Epithelial cell of esophagus (primary cell): ENCODE measurements at regions not wholly inside any gene's neighbourhood (a gene's known extent, or its start where the extent isn't known, plus 50 kb on each side); places are given as distances from the start of the nearest gene placed in this dataset.

ENCODE experiments used
- DNase-seq: peaks from one replicate; pipeline ENCODE4 v3.0.0; 2010; ENCODE audit warnings: low read depth
- H3K4me3 ChIP-seq: 2 replicates; pipeline ENCODE4 v1.5.1; 2011; ENCODE audit warnings: mild to moderate bottlenecking, low read length, control low read depth
- TF ChIP-seq, protein P1 (sequence below): IDR thresholded peaks from 2 replicates; pipeline ENCODE4 v1.5.1; 2011; ENCODE audit warnings: low read depth, mild to moderate bottlenecking, low read length, control low read depth, inconsistent platforms; ENCODE audit not compliant: insufficient read depth; ENCODE audit errors: missing control alignments

DNA sequence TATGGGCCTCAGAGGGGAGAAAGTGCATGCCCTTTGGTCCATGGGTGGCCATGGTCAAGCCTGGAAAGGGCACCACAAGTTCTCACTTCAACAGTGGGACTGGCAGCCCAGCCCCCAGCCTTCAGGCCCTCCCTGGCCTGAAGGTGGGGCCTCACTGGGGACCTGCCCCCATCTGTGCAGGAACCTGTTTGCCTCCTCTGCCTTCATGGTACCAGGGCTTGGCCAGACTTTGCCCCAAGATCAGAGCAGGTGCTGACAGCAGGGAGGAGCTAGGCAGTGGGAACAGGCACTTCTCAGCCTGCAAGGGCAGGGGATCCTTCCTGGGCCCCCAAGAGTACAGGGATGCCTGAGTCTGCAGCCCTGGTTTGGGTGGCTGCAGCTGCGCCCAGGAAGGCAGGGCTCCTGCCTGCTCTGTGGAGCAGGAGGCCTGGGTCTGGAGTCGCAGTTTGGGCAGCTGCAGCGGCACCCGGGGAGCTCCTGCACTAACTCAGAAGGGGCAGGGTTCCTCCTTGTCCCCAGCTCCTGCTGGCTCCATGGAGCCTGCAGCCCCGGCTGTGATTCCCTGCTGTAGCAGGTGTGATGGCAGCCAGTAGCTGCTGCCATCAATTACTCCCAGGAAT lies 460.1 kb upstream of the NCAM2 start:
- TF ChIP-seq, protein P1, sequence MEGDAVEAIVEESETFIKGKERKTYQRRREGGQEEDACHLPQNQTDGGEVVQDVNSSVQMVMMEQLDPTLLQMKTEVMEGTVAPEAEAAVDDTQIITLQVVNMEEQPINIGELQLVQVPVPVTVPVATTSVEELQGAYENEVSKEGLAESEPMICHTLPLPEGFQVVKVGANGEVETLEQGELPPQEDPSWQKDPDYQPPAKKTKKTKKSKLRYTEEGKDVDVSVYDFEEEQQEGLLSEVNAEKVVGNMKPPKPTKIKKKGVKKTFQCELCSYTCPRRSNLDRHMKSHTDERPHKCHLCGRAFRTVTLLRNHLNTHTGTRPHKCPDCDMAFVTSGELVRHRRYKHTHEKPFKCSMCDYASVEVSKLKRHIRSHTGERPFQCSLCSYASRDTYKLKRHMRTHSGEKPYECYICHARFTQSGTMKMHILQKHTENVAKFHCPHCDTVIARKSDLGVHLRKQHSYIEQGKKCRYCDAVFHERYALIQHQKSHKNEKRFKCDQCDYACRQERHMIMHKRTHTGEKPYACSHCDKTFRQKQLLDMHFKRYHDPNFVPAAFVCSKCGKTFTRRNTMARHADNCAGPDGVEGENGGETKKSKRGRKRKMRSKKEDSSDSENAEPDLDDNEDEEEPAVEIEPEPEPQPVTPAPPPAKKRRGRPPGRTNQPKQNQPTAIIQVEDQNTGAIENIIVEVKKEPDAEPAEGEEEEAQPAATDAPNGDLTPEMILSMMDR, result no peak
- H3K4me3 ChIP-seq, result no peak overlapping the region
- DNase-seq, result no peak

DNA sequence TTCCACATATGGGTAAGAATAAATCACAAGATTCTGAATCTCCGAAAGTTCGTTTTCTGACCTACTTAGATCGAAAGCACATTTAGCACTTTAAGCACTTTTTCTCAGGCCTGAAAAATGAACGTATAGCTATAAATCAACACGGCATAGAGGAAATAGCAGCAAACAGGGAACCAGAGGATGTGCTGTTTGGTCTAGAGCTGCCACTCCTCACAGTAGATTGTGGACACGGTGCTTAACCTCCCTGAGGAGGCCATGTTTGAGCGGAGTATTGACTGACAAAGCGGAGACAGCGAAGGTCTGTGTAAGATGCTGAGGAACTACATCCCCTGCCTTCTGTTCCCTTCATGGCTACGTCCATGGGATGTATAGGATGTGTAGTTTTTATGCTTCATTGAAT lies 452.8 kb upstream of the NCAM2 start:
- no peak for DNase-seq
- H3K4me3 ChIP-seq, result no peak overlapping the region
- TF ChIP-seq, protein P1, result no peak

DNA sequence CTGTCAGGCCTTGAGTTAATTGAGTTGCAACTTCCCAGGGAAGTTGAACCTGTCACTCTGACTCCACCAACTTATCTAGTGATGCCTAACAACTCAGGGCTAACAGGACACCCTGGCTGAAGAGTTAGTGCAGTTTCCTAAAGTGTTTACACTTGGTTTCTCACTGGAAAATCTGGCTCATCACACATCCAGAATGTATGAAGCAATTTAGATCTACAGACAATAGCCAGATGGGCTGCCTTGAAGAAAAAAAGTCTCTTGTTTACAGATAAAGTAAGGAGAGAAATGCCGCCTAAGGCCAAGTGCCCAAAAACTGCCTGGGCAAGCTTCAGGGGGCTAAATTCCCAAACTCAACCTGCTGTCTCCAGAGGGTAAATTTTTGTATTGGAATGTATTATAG lies 446.3 kb upstream of the NCAM2 start:
- TF ChIP-seq, protein P1, result no peak
- no peak for DNase-seq
- no peak overlapping the region for H3K4me3 ChIP-seq

DNA sequence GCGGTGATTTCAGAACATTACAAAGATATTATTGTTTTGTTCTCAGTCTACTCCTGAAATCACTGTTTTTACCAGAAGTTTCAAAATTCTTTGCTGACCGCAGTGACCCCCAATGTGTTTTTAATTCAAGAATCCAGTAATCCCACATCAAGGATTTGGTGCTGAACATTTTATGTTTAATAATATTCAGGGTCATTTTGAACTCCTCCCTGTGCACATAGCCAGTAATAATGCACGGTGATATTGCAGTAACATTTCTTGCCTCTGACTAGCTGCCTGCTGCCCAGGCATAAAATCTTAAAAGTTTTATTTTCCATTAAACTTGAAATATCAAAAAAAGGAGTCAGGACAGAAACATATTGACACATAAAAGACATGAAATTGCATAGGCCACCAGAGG lies 443.4 kb upstream of the NCAM2 start:
- no peak overlapping the region for H3K4me3 ChIP-seq
- TF ChIP-seq, protein P1, result no peak
- DNase-seq, result no peak

DNA sequence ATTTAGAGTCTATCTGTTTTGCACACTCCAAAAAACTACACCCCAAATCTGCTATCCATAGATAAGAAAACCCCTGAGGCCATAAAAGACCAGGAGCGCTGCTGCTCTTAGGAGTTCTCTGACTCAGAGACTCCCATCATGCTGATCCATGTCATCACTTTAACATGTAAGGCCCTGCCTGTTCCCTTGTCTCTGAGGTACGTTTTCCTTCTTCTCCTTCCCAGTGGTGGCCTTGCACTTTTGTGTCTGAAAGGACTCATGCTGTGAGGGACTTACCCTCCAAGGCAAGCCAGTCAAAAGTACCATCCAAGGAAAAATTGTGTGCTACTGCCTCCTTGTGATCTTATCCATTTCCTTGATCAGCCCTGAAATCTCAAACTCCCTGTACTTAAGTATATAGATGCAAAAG lies 427.4 kb upstream of the NCAM2 start:
- DNase-seq, result no peak
- no peak overlapping the region for H3K4me3 ChIP-seq
- TF ChIP-seq, protein P1, result no peak

DNA sequence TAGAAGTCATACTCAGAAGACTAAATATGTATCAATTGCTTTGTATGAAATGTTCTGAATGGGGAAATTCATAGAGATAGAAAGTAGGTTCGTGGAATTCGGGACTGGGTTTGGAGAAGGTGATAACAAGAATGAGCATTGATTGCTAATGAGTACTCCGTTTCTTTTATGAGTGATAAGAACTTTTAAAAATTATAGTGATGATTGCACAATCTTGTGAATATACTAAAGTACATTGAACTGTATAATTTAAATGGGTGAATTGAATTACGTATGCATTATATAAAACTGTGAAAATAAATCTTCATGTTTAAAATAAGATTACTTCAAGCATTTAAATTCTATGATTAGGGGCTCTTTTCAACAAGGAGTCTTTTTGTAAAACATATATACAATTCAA lies 425.6 kb upstream of the NCAM2 start:
- H3K4me3 ChIP-seq, result no peak overlapping the region
- no peak for DNase-seq
- TF ChIP-seq, protein P1, result no peak

DNA sequence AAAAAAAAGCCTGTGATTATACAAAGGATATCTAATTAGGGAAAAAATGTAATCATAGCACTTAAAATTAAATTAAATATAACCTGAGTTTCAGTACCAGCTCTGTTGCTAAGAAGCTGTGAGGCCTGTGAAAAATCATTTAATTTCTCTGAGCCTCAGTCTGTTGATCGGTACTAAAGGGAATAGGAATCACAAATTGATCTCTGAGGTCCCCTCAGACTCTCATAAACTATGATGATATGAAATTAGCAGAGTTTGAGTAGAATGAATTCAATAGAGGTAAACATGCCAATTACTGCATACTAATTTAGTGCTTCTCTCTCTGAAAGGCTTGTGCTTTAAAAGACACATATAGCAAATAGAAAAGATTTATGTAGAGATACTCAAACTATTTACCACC lies 416.8 kb upstream of the NCAM2 start:
- no peak for DNase-seq
- TF ChIP-seq, protein P1, result no peak
- no peak overlapping the region for H3K4me3 ChIP-seq
